Spleen (tissue), 11 donors: ENCODE measurements at regions not wholly inside any gene's neighbourhood (a gene's known extent, or its start where the extent isn't known, plus 50 kb on each side); places are given as distances from the start of the nearest gene placed in this dataset.
"Not testable (repeated sequence)": the region's sequence is repeated elsewhere in the genome, so short reads cannot be mapped to it uniquely, and the experiment has no call there.

Experiments
- DNase-seq: peaks from one replicate; pipeline ENCODE4 v3.0.0-alpha.2; 2020
- H3K27ac ChIP-seq, 8 donors: fragments of 200-600 bp; sonication (generic) in 7 of 8; 1 replicate in 4 of 8; 2 replicates in 4 of 8; pipeline versions ENCODE4 v1.5.0 to v1.8.0; 2016 to 2021; ENCODE audit warnings: inconsistent platforms in 4 of 8, mild to moderate bottlenecking in 4 of 8, moderate library complexity in 1 of 8
- H3K27me3 ChIP-seq, 7 donors: fragments of 200-600 bp; sonication (generic) in 6 of 7; replicated peaks in 1 of 7; 1 replicate in 4 of 7; 2 replicates in 3 of 7; pipeline versions ENCODE4 v1.5.0 to v1.8.0; 2016 to 2021; ENCODE audit warnings: inconsistent platforms in 3 of 7, mild to moderate bottlenecking in 1 of 7
- H3K36me3 ChIP-seq, 6 donors: fragments of 200-600 bp; sonication (generic) in 5 of 6; 1 replicate in 4 of 6; 2 replicates in 2 of 6; pipeline versions ENCODE4 v1.5.0 to v1.8.0; 2016 to 2021; ENCODE audit warnings: inconsistent platforms in 2 of 6
- H3K4me1 ChIP-seq, 6 donors: fragments of 200-600 bp; sonication (generic) in 5 of 6; 1 replicate in 3 of 6; 2 replicates in 3 of 6; pipeline versions ENCODE4 v1.5.0 to v1.8.0; 2016 to 2021; ENCODE audit warnings: inconsistent platforms in 3 of 6
- H3K4me3 ChIP-seq, 8 donors: fragments of 200-600 bp; sonication (generic) in 7 of 8; 1 replicate in 4 of 8; 2 replicates in 4 of 8; pipeline versions ENCODE4 v1.5.0 to v1.8.0; 2016 to 2021; ENCODE audit warnings: inconsistent platforms in 4 of 8, mild to moderate bottlenecking in 4 of 8, moderate library complexity in 2 of 8
- H3K9me3 ChIP-seq, 8 donors: fragments of 200-600 bp; sonication (generic) in 7 of 8; 1 replicate in 4 of 8; 2 replicates in 4 of 8; pipeline versions ENCODE4 v1.5.0 to v1.8.0; 2016 to 2021; ENCODE audit warnings: inconsistent platforms in 4 of 8
- POLR2A ChIP-seq, 3 donors: fragments of 450-650 bp; IDR thresholded peaks; one replicate each; pipeline ENCODE4 v1.5.1; 2017; ENCODE audit warnings: antibody characterized with exemption in 3 of 3, mild to moderate bottlenecking in 1 of 3
- POLR2AphosphoS5 ChIP-seq, 3 donors: sonication (generic); formaldehyde crosslinking; IDR thresholded peaks; one replicate each; pipeline ENCODE4 v1.5.1; 2017; ENCODE audit warnings: antibody characterized with exemption in 3 of 3
- WGBS, 5 donors: extraction: QIAGEN DNeasy Blood & Tissue Kit in 3 of 5; methylation state at CpG; one replicate each; pipeline versions ENCODE4 v1.1.5 to v1.1.7; 2013 to 2018; 5-methylcytosine and 5-hydroxymethylcytosine counted together
- intact Hi-C: fragments of 100-400 bp; cut with DNase I; formaldehyde crosslinking; loops from one replicate; pipeline ENCODE4 v1.15.0; 2023; ENCODE audit warnings: low total_unique reads
- TF ChIP-seq, protein P1 (sequence below), 11 experiments: fragments of 200-600 bp in 7 of 11; fragments of 450-650 bp in 4 of 11; sonication (generic) in 4 of 11; IDR thresholded peaks in 8 of 11; conservative IDR thresholded peaks in 3 of 11; 1 replicate in 7 of 11; 2 replicates in 4 of 11; pipeline versions ENCODE4 v1.4.0 to v1.8.0; 2016 to 2021; ENCODE audit warnings: antibody characterized with exemption in 11 of 11, inconsistent platforms in 4 of 11, mild to moderate bottlenecking in 1 of 11
- donor health status: healthy with polysubstance abuse.
- donor health status: DM: no; HTN: no; CAD: no; lungs with moderate emphysema.
- donor health status: DM: no; HTN: no; CAD: no.
- donor health status: Bipolar disorder and iron deficiency.
- donor health status: healthy.
- donor health status: DM: no; HTN: no; CAD: no.
- donor health status: DM: yes; HTN: yes; CAD: no.

DNA sequence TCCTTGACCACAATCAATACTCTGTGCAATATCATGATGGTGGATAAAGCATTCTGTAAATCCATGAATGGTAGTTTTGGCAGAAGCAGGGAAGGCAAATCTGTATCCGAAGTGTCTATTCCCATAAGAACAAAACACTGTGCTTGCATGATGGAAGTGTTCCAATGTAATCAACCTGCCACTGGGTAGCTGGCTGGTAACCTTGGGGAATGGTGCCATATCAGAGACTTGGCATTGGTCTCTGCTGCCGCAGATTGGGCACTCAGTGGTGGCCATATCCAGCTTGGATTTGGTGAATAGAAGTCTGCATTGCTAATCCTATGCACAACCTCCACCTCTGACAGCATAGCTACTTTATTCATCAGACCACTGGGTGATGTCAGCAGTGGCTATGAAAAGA is 114.3 kb upstream of the EMCN start:
- 83 to 90% (median 88%) methylated on average over 2 of the region's 2 CpGs for WGBS, 5 donors
- TF ChIP-seq POLR2AphosphoS5 (IDR thresholded peaks at IDR 0.05) = no peak
- TF ChIP-seq, protein P1, sequence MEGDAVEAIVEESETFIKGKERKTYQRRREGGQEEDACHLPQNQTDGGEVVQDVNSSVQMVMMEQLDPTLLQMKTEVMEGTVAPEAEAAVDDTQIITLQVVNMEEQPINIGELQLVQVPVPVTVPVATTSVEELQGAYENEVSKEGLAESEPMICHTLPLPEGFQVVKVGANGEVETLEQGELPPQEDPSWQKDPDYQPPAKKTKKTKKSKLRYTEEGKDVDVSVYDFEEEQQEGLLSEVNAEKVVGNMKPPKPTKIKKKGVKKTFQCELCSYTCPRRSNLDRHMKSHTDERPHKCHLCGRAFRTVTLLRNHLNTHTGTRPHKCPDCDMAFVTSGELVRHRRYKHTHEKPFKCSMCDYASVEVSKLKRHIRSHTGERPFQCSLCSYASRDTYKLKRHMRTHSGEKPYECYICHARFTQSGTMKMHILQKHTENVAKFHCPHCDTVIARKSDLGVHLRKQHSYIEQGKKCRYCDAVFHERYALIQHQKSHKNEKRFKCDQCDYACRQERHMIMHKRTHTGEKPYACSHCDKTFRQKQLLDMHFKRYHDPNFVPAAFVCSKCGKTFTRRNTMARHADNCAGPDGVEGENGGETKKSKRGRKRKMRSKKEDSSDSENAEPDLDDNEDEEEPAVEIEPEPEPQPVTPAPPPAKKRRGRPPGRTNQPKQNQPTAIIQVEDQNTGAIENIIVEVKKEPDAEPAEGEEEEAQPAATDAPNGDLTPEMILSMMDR (IDR thresholded peaks at IDR 0.05 in 8 of 11, conservative IDR thresholded peaks at IDR 0.05 in 3 of 11) = no peak
- no peak for TF ChIP-seq POLR2A (IDR thresholded peaks at IDR 0.05)
- Histone ChIP-seq H3K9me3 (peaks cover 0 to 10% (median under 1%) of the 10 kb centered on the region in 8 donors), H3K4me1 (no peaks in the 10 kb centered on the region), H3K27ac (no peak overlapping the region), H3K4me3 (no peak overlapping the region), H3K27me3 (no peaks in the 10 kb centered on the region), H3K36me3 (no peaks in the 10 kb centered on the region)
- intact Hi-C loops = no loop called here
- no peak for DNase-seq

DNA sequence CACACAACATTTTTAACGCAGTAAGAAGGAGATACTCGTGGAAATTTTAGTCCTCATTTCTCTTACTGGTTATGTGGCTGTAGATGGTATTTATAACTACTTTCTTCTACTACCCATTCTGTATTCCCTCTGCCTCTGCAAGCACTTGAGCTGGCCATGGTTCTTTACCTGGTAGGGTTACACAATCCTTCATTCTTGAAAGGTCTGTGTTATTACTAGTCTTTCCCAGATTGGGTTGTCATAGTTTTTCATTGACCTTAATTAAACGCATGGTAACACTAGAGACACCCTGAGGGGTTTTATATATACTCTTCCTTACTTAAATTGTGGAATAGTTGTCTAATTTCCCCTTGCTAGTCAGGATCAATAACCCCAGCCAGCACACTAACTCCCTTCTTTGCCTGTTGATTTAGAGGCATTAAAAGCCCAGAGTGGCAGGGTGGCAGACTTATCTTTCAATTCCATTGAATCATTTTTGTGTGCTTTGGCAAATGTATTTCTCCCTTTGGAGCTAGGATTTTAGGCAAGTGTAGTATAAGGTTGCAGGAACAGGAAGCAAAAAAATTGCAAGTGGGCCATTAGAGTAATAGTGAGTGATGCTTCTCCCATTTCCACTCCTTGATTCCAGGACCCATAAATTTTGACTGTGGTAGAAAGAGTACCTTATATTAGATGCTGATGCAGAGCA is 113.6 kb upstream of the EMCN start:
- no peak overlapping the region for H3K27ac ChIP-seq
- H3K4me1 ChIP-seq = no peaks in the 10 kb centered on the region
- H3K9me3 ChIP-seq = peaks cover 0 to 10% (median 1%) of the 10 kb centered on the region in 8 donors
- TF ChIP-seq POLR2A (IDR thresholded peaks at IDR 0.05) = no peak
- no peak for TF ChIP-seq POLR2AphosphoS5 (IDR thresholded peaks at IDR 0.05)
- TF ChIP-seq, protein P1 (IDR thresholded peaks at IDR 0.05 in 8 of 11, conservative IDR thresholded peaks at IDR 0.05 in 3 of 11) = no peak
- WGBS, 5 donors = 89 to 94% (median 91%) methylated on average over 3 of the region's 3 CpGs
- no peaks in the 10 kb centered on the region for H3K36me3 ChIP-seq
- DNase-seq = no peak
- H3K4me3 ChIP-seq = no peak overlapping the region
- intact Hi-C loops = no loop called here
- no peaks in the 10 kb centered on the region for H3K27me3 ChIP-seq

DNA sequence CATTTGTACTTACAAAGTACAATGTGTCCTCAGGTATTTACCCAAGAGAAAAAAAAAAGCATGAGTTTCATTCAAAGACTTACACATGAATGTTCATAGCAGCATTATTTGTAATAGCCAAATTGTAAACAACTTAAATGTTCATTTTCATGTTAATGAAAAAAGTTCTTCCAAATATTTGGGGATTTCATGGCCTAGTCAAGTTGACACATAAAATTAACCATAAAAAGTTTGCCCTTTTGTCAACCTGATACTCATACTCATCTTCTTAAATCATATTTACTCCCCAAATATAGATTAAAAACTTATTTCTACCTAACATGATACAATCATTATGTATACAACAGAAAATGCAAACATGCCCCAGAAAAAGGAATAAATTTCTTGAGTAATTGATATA is 112.5 kb upstream of the EMCN start:
- Histone ChIP-seq H3K27me3 (no peaks in the 10 kb centered on the region), H3K36me3 (no peaks in the 10 kb centered on the region), H3K9me3 (peaks cover 0 to 17% (median 10%) of the 10 kb centered on the region in 8 donors), H3K4me1 (no peaks in the 10 kb centered on the region), H3K4me3 (no peak overlapping the region), H3K27ac (no peak overlapping the region)
- intact Hi-C loops = no loop called here
- no peak for DNase-seq
- no peak for TF ChIP-seq POLR2AphosphoS5 (IDR thresholded peaks at IDR 0.05)
- no peak for TF ChIP-seq POLR2A (IDR thresholded peaks at IDR 0.05)
- TF ChIP-seq, protein P1 (IDR thresholded peaks at IDR 0.05 in 8 of 11, conservative IDR thresholded peaks at IDR 0.05 in 3 of 11) = no peak

DNA sequence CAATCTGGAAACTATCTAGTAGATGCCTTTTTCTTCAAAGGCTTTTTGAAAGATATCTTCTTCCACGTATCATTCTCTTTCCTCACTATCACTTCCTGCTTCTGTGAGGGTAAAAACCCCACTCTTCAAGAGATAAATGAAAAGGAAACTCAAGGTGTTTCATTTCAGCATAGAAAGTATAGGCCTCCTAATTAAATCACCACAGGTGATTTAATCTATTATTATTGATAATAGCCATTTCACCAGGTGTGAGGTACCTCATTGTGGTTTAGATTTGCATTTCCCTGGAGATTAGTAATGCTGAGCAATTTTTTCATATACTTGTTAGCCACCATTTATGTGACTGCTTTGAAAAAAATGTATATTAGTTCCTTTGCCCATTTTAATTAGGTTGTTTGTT is 92.0 kb upstream of the EMCN start:
- Histone ChIP-seq H3K27ac (no peak overlapping the region), H3K9me3 (no peaks in the 10 kb centered on the region), H3K36me3 (no peaks in the 10 kb centered on the region), H3K4me1 (no peaks in the 10 kb centered on the region), H3K4me3 (no peak overlapping the region), H3K27me3 (no peaks in the 10 kb centered on the region)
- WGBS, 5 donors = 39 to 53% (median 46%) methylated on average over 1 of the region's 1 CpG
- TF ChIP-seq, protein P1 (IDR thresholded peaks at IDR 0.05 in 8 of 11, conservative IDR thresholded peaks at IDR 0.05 in 3 of 11) = no peak
- TF ChIP-seq POLR2A (IDR thresholded peaks at IDR 0.05) = no peak
- no peak for TF ChIP-seq POLR2AphosphoS5 (IDR thresholded peaks at IDR 0.05)
- DNase-seq = no peak
- intact Hi-C loops = no loop called here

DNA sequence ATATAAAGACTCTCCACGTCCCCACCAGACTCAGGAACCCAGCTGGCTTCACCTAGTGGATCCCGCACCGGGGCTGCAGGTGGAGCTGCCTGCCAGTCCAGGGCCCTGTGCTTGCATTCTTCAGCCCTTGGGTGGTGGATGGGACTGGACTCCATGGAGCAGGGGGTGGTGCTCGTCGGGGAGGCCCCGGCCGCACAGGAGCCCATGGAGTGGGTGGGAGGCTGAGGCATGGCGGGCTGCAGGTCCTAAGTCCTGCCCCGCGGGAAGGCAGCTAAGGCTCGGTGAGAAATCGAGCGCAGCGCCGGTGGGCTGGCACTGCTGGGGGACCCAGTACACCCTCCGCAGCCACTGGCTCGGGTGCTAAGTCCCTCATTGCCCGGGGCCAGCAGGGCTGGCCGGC is 90.8 kb upstream of the EMCN start:
- H3K9me3 ChIP-seq, H3K4me1 ChIP-seq, H3K27ac ChIP-seq, intact Hi-C loops, DNase-seq, H3K27me3 ChIP-seq, H3K36me3 ChIP-seq, H3K4me3 ChIP-seq: not testable (repeated sequence)
- 82 to 100% (median 89%) methylated on average over 2 to 19 of the region's 19 CpGs for WGBS, 5 donors
